ENCODE measurements at regions not wholly inside any gene's neighbourhood (a gene's known extent, or its start where the extent isn't known, plus 50 kb on each side); places are given as distances from the start of the nearest gene placed in this dataset.

- TF ChIP-seq MAZ (IDR thresholded peaks at IDR 0.05; ENCODE audit: borderline replicate concordance, low read depth, low read length), result no peak
- TF ChIP-seq CTCF (IDR thresholded peaks at IDR 0.05), result no peak
- no peak for TF ChIP-seq RCOR1 (IDR thresholded peaks at IDR 0.05; ENCODE audit: low read depth, low read length)
- no peak for TF ChIP-seq REST (IDR thresholded peaks at IDR 0.05)
- no peak for TF ChIP-seq POLR2AphosphoS2 (conservative IDR thresholded peaks at IDR 0.05; ENCODE audit: low read length)
- TF ChIP-seq HDAC2 (IDR thresholded peaks at IDR 0.05), result no peak
- no peak for TF ChIP-seq POLR2A (IDR thresholded peaks at IDR 0.05; ENCODE audit: low read length)
- TF ChIP-seq JUN (IDR thresholded peaks at IDR 0.05), result no peak
- TF ChIP-seq ZNF302 (CRISPR knock-in tag; IDR thresholded peaks at IDR 0.05), result no peak
Measured at GRCh38 chr3:5917932-5918331, 730.4 kb downstream of the EDEM1 start.

Data from A549 (cell line).